HepG2 (cell line): ENCODE measurements at regions not wholly inside any gene's neighbourhood (a gene's known extent, or its start where the extent isn't known, plus 50 kb on each side); places are given as distances from the start of the nearest gene placed in this dataset.

Experiments used
- CTCF ChIP-seq: sonication (generic); formaldehyde crosslinking; IDR thresholded peaks from 2 replicates; pipeline ENCODE4 v1.5.0; 2020; ENCODE audit warnings: mild to moderate bottlenecking, missing genetic modification reagents, moderate library complexity
- ETV5 ChIP-seq: IDR thresholded peaks from 2 replicates; pipeline ENCODE4 v1.6.1; 2018; ENCODE audit warnings: missing biosample characterization, missing genetic modification reagents, inconsistent platforms, borderline replicate concordance
- MLX ChIP-seq: IDR thresholded peaks from 2 replicates; pipeline ENCODE4 v1.6.1; 2016
- RNF2 ChIP-seq: fragments of 450-650 bp; conservative IDR thresholded peaks from 2 replicates; pipeline ENCODE4 v1.6.1; 2016; ENCODE audit warnings: low read depth
- SKIL ChIP-seq: sonication (generic); formaldehyde crosslinking; IDR thresholded peaks from 2 replicates; pipeline ENCODE4 v1.8.0; 2022; ENCODE audit warnings: missing genetic modification reagents, mild to moderate bottlenecking, moderate library complexity, borderline replicate concordance
- TF ChIP-seq, protein P1 (sequence below): sonication (generic); formaldehyde crosslinking; IDR thresholded peaks from 2 replicates; pipeline ENCODE4 v1.4.0; 2020; ENCODE audit warnings: missing genetic modification reagents

- TF ChIP-seq ETV5 (CRISPR knock-in tag) (no peak), RNF2 (no peak), SKIL (CRISPR knock-in tag) (no peak), CTCF (CRISPR knock-in tag) (no peak), MLX (no peak)
- TF ChIP-seq, protein P1, sequence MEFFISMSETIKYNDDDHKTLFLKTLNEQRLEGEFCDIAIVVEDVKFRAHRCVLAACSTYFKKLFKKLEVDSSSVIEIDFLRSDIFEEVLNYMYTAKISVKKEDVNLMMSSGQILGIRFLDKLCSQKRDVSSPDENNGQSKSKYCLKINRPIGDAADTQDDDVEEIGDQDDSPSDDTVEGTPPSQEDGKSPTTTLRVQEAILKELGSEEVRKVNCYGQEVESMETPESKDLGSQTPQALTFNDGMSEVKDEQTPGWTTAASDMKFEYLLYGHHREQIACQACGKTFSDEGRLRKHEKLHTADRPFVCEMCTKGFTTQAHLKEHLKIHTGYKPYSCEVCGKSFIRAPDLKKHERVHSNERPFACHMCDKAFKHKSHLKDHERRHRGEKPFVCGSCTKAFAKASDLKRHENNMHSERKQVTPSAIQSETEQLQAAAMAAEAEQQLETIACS (CRISPR knock-in tag): no peak
Measured at GRCh38 chr1:170284016-170284415, 138.3 kb downstream of the NTMT2 start.
